GM19438 (cell line): ENCODE measurements at regions not wholly inside any gene's neighbourhood (a gene's known extent, or its start where the extent isn't known, plus 50 kb on each side); places are given as distances from the start of the nearest gene placed in this dataset.

Experiments
- ATAC-seq: cut with Tn5 transposase; IDR thresholded peaks from one replicate; pipeline ENCODE4 v1.9.1; 2021; ENCODE audit warnings: low read depth; ENCODE audit not compliant: unreplicated experiment

GRCh38 chr12:27178723-27179399, 65.2 kb upstream of the STK38L start:
- ATAC-seq: no peak

GRCh38 chr12:27179400-27180214, 64.5 kb upstream of the STK38L start:
- peak; percentile 89 for ATAC-seq

GRCh38 chr12:27180906-27181505, 63.1 kb upstream of the STK38L start:
- no peak for ATAC-seq

- ATAC-seq: no peak
Observed at GRCh38 chr12:27183342-27183741, 60.7 kb upstream of the STK38L start.

- ATAC-seq: peak; percentile 94
Observed at GRCh38 chr12:27185234-27186021, 58.7 kb upstream of the STK38L start.

GRCh38 chr12:27186022-27186839, 57.9 kb upstream of the STK38L start:
- no peak for ATAC-seq

- no peak for ATAC-seq
Observed at GRCh38 chr12:27187697-27188096, 56.4 kb upstream of the STK38L start.

- no peak for ATAC-seq
Observed at GRCh38 chr12:27190761-27191160, 53.3 kb upstream of the STK38L start.

- no peak for ATAC-seq
Observed at GRCh38 chr12:27191531-27191930, 52.6 kb upstream of the STK38L start.

GRCh38 chr12:27192118-27192802, 51.8 kb upstream of the STK38L start:
- ATAC-seq: no peak

- ATAC-seq: no peak
Observed at GRCh38 chr12:27193106-27193505, 51.0 kb upstream of the STK38L start.

GRCh38 chr12:27193854-27194544, 50.1 kb upstream of the STK38L start:
- ATAC-seq: no peak
